K562 (cell line): ENCODE measurements at regions not wholly inside any gene's neighbourhood (a gene's known extent, or its start where the extent isn't known, plus 50 kb on each side); places are given as distances from the start of the nearest gene placed in this dataset.

Source experiments
- TF ChIP-seq, protein P1 (sequence below): sonication (generic); formaldehyde crosslinking; IDR thresholded peaks from 2 replicates; pipeline ENCODE4 v1.8.0; 2023; ENCODE audit warnings: missing genetic modification reagents, mild to moderate bottlenecking, borderline replicate concordance
- TF ChIP-seq, protein P2 (sequence below): fragments of 450-650 bp; IDR thresholded peaks from 2 replicates; pipeline ENCODE4 v1.6.1; 2016; ENCODE audit warnings: mild to moderate bottlenecking

DNA sequence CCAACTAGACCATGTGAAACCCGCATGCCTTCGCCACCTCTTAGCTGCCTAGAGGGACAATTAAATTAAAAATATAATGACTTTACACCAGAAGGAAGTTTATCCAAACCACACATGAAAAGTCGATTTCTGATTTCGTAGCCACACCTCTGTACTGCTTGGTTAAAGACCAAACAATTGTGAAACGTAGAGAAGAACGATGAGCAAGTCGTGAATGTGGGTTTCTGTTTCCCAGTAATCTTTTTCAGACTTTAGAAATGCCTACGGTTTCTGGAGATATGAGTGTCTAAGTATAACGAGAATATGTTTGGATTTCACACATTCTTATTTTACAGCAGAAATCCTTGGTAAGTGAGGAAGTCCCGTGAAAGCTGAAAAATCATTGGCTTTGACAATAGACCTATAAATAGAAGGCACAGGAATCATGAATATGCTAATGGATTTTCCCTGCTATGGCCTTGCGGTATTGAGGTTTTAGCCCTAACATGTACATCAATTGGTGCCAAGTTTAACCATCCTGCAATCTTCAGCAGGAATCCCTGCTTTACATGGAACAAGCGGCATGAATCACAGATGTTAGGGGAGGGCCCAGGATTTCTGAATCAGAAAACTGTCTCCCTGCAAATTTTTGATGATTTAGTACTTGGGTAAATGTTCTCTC is 105.6 kb downstream of the TTC32 start (continued):
- TF ChIP-seq, protein P1, sequence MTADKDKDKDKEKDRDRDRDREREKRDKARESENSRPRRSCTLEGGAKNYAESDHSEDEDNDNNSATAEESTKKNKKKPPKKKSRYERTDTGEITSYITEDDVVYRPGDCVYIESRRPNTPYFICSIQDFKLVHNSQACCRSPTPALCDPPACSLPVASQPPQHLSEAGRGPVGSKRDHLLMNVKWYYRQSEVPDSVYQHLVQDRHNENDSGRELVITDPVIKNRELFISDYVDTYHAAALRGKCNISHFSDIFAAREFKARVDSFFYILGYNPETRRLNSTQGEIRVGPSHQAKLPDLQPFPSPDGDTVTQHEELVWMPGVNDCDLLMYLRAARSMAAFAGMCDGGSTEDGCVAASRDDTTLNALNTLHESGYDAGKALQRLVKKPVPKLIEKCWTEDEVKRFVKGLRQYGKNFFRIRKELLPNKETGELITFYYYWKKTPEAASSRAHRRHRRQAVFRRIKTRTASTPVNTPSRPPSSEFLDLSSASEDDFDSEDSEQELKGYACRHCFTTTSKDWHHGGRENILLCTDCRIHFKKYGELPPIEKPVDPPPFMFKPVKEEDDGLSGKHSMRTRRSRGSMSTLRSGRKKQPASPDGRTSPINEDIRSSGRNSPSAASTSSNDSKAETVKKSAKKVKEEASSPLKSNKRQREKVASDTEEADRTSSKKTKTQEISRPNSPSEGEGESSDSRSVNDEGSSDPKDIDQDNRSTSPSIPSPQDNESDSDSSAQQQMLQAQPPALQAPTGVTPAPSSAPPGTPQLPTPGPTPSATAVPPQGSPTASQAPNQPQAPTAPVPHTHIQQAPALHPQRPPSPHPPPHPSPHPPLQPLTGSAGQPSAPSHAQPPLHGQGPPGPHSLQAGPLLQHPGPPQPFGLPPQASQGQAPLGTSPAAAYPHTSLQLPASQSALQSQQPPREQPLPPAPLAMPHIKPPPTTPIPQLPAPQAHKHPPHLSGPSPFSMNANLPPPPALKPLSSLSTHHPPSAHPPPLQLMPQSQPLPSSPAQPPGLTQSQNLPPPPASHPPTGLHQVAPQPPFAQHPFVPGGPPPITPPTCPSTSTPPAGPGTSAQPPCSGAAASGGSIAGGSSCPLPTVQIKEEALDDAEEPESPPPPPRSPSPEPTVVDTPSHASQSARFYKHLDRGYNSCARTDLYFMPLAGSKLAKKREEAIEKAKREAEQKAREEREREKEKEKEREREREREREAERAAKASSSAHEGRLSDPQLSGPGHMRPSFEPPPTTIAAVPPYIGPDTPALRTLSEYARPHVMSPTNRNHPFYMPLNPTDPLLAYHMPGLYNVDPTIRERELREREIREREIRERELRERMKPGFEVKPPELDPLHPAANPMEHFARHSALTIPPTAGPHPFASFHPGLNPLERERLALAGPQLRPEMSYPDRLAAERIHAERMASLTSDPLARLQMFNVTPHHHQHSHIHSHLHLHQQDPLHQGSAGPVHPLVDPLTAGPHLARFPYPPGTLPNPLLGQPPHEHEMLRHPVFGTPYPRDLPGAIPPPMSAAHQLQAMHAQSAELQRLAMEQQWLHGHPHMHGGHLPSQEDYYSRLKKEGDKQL (CRISPR knock-in tag): no peak
- TF ChIP-seq, protein P2, sequence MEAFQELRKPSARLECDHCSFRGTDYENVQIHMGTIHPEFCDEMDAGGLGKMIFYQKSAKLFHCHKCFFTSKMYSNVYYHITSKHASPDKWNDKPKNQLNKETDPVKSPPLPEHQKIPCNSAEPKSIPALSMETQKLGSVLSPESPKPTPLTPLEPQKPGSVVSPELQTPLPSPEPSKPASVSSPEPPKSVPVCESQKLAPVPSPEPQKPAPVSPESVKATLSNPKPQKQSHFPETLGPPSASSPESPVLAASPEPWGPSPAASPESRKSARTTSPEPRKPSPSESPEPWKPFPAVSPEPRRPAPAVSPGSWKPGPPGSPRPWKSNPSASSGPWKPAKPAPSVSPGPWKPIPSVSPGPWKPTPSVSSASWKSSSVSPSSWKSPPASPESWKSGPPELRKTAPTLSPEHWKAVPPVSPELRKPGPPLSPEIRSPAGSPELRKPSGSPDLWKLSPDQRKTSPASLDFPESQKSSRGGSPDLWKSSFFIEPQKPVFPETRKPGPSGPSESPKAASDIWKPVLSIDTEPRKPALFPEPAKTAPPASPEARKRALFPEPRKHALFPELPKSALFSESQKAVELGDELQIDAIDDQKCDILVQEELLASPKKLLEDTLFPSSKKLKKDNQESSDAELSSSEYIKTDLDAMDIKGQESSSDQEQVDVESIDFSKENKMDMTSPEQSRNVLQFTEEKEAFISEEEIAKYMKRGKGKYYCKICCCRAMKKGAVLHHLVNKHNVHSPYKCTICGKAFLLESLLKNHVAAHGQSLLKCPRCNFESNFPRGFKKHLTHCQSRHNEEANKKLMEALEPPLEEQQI: no peak
